SIG-M5 (cell line): ENCODE measurements at regions not wholly inside any gene's neighbourhood (a gene's known extent, or its start where the extent isn't known, plus 50 kb on each side); places are given as distances from the start of the nearest gene placed in this dataset.

Experiments
- DNase-seq: peaks from one replicate; lab custom pipeline; 2025; lab: John Stamatoyannopoulos, UW

- DNase-seq: no peak
These were observed 61.2 kb downstream of the KLF6 start for GRCh38 chr10:3723766-3724165.

GRCh38 chr10:3720228-3721019, 64.6 kb downstream of the KLF6 start:
- DNase-seq: peak; percentile 89

- DNase-seq: no peak
These were observed 65.8 kb downstream of the KLF6 start for GRCh38 chr10:3719024-3719843.

GRCh38 chr10:3716093-3716492, 68.9 kb downstream of the KLF6 start:
- no peak for DNase-seq

GRCh38 chr10:3714967-3715366, 70.0 kb downstream of the KLF6 start:
- DNase-seq: no peak

GRCh38 chr10:3714531-3714930, 70.5 kb downstream of the KLF6 start:
- DNase-seq: no peak

GRCh38 chr10:3712707-3713106, 72.3 kb downstream of the KLF6 start:
- no peak for DNase-seq

- DNase-seq: no peak
These were observed 73.1 kb downstream of the KLF6 start for GRCh38 chr10:3711918-3712317.

GRCh38 chr10:3710764-3711163, 74.2 kb downstream of the KLF6 start:
- DNase-seq: no peak

- no peak for DNase-seq
These were observed 75.5 kb downstream of the KLF6 start for GRCh38 chr10:3709456-3710060.

- no peak for DNase-seq
These were observed 76.2 kb downstream of the KLF6 start for GRCh38 chr10:3708852-3709251.

GRCh38 chr10:3704565-3705325, 80.3 kb downstream of the KLF6 start:
- no peak for DNase-seq

- DNase-seq: no peak
These were observed 82.4 kb downstream of the KLF6 start for GRCh38 chr10:3702569-3702968.

- DNase-seq: no peak
These were observed 82.9 kb downstream of the KLF6 start for GRCh38 chr10:3702056-3702546.

- no peak for DNase-seq
These were observed 83.5 kb downstream of the KLF6 start for GRCh38 chr10:3701491-3701890.

- no peak for DNase-seq
These were observed 84.4 kb downstream of the KLF6 start for GRCh38 chr10:3700531-3701076.

- DNase-seq: no peak
These were observed 85.1 kb downstream of the KLF6 start for GRCh38 chr10:3699916-3700315.

- DNase-seq: no peak
These were observed 86.7 kb downstream of the KLF6 start for GRCh38 chr10:3698312-3698711.

- DNase-seq: no peak
These were observed 91.3 kb downstream of the KLF6 start for GRCh38 chr10:3693698-3694080.

- no peak for DNase-seq
These were observed 91.8 kb downstream of the KLF6 start for GRCh38 chr10:3693022-3693697.

- DNase-seq: no peak
These were observed 92.5 kb downstream of the KLF6 start for GRCh38 chr10:3692387-3692999.
